Stimulated activated CD4-positive, alpha-beta T cell treated with anti-CD3 and anti-CD28 coated beads, Interleukin-1b, Interleukin-23, amount 100 ng/mL, for 4 hours (primary cell): ENCODE measurements at regions not wholly inside any gene's neighbourhood (a gene's known extent, or its start where the extent isn't known, plus 50 kb on each side); places are given as distances from the start of the nearest gene placed in this dataset.
"Not testable (repeated sequence)": the region's sequence is repeated elsewhere in the genome, so short reads cannot be mapped to it uniquely, and the experiment has no call there.

Experiments used
- DNase-seq, 2 donors: peaks; one replicate each; pipeline ENCODE4 v3.0.0-alpha.2; 2020; ENCODE audit warnings: low read depth in 2 of 2

GRCh38 chr17:71828182-71828596 is 292.6 kb upstream of the SOX9 start:
- no peak for DNase-seq

- no peak for DNase-seq
Measured at GRCh38 chr17:71830866-71831265, 290.0 kb upstream of the SOX9 start.

GRCh38 chr17:71842986-71843385 is 277.8 kb upstream of the SOX9 start:
- DNase-seq: no peak

GRCh38 chr17:71845337-71845736 is 275.5 kb upstream of the SOX9 start:
- no peak for DNase-seq

- no peak for DNase-seq
Measured at GRCh38 chr17:71846561-71847110, 274.2 kb upstream of the SOX9 start.

- no peak for DNase-seq
Measured at GRCh38 chr17:71849783-71850768, 270.7 kb upstream of the SOX9 start.

GRCh38 chr17:71850812-71851211 is 270.0 kb upstream of the SOX9 start:
- DNase-seq: no peak

GRCh38 chr17:71855010-71855409 is 265.8 kb upstream of the SOX9 start:
- DNase-seq: no peak

GRCh38 chr17:71864755-71865154 is 256.1 kb upstream of the SOX9 start:
- no peak for DNase-seq

GRCh38 chr17:71866095-71866494 is 254.7 kb upstream of the SOX9 start:
- no peak for DNase-seq

- no peak for DNase-seq
Measured at GRCh38 chr17:71869293-71869692, 251.5 kb upstream of the SOX9 start.

GRCh38 chr17:71869841-71870545 is 250.8 kb upstream of the SOX9 start:
- DNase-seq: no peak

GRCh38 chr17:71870546-71870862 is 250.3 kb upstream of the SOX9 start:
- no peak for DNase-seq

GRCh38 chr17:71872843-71873485 is 247.9 kb upstream of the SOX9 start:
- no peak for DNase-seq

- DNase-seq: not testable (repeated sequence)
Measured at GRCh38 chr17:71874773-71875172, 246.0 kb upstream of the SOX9 start.

- no peak for DNase-seq
Measured at GRCh38 chr17:71878271-71878670, 242.5 kb upstream of the SOX9 start.

GRCh38 chr17:71878998-71879397 is 241.8 kb upstream of the SOX9 start:
- no peak for DNase-seq

- DNase-seq: no peak
Measured at GRCh38 chr17:71881041-71881440, 239.8 kb upstream of the SOX9 start.

GRCh38 chr17:71881581-71881980 is 239.2 kb upstream of the SOX9 start:
- DNase-seq: no peak

GRCh38 chr17:71883258-71883657 is 237.6 kb upstream of the SOX9 start:
- no peak for DNase-seq

- DNase-seq: no peak
Measured at GRCh38 chr17:71883845-71884244, 237.0 kb upstream of the SOX9 start.

GRCh38 chr17:71885662-71886061 is 235.2 kb upstream of the SOX9 start:
- no peak for DNase-seq
